GM21515 (cell line): ENCODE measurements at regions not wholly inside any gene's neighbourhood (a gene's known extent, or its start where the extent isn't known, plus 50 kb on each side); places are given as distances from the start of the nearest gene placed in this dataset.
"Not testable (repeated sequence)": the region's sequence is repeated elsewhere in the genome, so short reads cannot be mapped to it uniquely, and the experiment has no call there.

Source experiments
- ATAC-seq: cut with Tn5 transposase; IDR thresholded peaks from one replicate; pipeline ENCODE4 v1.9.1; 2021; ENCODE audit not compliant: unreplicated experiment

DNA sequence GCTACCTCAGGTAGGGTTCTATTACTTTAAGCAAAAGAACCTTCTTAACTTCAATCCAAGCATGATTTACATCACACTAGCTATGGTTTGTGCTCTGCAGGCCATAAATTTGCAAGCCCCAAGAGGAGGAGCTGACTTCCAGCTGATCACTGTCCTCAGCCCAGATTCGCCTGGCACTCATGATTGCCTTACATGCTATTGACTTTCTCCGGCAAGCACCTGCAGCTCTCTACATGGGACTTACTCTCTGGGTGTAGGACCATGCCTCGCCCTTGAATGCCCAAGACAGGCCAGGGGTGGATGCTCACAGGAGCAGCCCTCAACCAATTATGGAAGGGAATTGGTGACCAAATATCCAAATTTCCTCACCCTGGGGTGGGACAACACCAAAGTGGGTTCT lies 99.8 kb downstream of the ESM1 start:
- no peak for ATAC-seq

DNA sequence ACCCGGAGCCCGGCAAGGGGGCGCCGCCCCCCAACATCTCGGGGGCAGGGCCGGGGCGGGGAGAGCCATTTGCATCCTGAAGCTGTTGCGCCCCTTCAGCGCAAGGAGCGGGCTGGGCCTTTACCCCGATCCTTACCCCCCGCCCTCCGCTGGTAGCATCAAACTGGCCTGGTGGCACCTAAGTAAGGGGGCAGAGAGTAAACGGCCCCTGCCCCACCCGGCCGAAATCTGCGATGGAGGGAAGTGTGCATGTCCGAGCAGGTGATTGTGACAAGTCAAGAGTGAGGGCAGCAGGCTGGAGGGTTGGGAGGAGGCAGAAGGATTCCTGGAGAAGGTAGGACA lies 101.2 kb downstream of the ESM1 start:
- ATAC-seq: no peak

DNA sequence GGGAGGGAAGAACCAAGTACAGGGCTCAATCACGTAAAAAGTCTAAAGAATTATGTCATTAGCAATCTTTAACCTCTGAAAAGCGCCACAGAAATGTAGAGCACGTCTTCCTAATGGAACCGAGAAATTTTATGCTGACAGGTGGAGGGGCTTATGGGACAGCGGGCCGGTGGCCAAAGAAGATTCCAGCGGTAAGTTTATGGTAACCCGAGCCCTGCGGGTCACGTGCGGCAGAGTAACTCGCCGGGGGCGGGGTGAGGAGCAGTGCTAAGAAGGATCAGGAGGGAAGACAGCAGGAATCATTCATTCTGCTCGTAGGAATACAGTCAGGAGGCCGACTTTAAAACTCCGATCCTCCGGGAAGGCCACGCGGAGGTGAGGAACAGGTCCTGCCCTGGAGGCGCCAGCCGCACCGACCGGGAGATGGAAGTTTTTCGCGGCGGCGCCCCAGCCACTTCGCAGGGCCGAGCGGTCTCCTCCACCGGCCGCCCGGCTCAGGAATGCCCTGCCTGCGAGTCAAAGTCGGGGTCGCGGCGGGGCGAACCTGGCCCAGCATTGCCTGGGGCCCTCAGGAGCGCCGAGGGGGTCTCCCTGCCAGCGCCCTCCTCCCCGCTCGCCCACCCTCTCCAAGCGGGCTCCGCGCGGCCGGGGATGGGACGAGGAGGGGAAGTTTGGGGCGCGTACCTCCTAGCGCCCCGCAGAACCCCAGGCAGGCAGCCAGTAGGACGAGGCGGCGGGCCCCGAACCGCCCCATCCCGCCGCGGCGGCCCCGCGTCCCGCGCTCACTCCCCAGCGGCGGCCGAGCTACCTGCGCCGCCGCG lies 101.8 kb downstream of the ESM1 start:
- no peak for ATAC-seq

DNA sequence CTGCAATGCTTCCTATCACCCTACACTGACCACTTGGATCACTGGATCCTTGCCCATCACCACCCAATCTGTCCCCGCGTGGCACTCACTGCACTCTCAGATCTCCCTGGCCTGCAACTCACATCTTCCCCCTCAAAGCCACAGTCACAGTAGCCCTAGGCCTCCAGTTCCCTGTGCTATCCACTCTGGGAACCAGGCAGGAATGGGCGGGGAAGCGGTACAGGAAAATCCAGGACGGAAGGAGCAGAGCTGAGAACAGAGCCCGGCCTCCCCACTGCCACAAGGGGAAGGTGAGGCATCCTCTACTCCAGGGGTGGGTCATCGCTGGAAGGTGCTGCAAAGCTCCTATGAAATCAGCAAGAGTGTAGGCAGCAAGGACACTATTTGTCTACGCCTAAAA lies 102.6 kb downstream of the ESM1 start:
- ATAC-seq: no peak

DNA sequence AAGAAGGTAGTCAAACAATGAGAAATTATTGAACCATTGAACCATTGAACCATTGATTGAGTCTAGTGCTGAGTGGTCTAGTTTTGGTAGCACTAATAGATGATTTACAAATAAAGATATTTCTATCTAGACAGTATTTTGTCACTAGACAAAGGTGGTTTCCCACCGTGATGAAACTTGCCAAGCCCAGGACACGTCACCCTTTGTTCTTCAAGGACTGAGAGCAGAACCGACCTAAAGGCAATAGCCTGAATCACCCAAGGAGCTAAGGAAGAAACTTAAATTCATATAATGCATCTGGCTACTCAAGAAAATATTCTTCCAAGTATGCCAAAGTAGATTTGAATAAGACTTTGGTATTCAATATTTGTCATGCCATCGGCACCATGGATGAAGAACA lies 103.3 kb downstream of the ESM1 start:
- ATAC-seq: no peak

DNA sequence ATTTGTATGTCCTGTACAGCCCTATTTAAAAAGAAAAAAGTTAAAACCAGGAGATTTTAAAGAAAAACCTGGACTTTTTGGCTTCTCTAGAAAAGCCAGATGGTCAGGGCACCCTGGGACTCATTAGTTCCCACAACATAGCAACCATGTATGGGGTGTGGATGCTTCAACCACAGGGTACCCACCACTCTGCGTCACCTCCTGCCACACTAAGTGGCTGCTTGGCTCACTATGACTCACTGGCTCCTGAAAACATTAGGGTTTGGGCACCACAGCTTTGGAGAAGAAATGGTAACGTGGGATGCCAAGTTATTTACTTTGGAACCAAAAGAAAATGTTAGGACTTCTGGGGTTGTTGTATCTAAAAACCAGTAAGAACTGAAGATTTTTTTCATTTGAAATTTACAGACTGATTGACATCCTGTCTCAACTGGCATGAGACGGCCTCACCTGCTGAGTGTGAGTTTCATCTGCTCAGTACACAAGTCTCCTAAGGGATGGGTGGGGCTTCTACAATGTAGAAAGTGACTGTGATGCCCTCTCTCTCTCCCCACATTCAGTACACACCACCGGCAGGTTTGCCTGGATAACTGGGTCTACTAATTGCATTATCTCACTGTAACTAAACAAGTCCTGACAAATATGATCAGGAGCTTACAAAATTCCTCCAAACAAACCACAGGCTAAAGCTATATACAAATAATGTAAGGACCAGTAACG lies 103.9 kb downstream of the ESM1 start:
- no peak for ATAC-seq

DNA sequence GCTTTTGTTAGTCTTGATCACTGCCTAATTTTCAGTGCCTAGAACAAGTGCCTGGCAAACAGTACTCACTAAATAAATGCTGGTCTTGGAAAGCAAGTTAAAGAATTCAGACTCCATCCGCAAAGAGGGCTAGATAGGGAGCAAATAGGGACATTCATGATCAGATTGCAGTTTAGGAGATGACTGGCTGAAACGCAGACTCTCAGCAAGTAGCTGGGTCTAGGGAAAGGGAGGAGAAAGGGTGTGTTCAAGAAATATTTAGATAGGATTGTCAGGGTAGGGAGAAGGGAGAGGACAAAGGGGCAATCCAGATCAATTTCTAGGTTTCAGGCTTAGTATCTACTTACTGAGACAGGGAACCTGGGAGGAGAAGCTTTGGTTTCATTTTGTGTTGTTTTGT lies 108.4 kb downstream of the ESM1 start:
- ATAC-seq: no peak

DNA sequence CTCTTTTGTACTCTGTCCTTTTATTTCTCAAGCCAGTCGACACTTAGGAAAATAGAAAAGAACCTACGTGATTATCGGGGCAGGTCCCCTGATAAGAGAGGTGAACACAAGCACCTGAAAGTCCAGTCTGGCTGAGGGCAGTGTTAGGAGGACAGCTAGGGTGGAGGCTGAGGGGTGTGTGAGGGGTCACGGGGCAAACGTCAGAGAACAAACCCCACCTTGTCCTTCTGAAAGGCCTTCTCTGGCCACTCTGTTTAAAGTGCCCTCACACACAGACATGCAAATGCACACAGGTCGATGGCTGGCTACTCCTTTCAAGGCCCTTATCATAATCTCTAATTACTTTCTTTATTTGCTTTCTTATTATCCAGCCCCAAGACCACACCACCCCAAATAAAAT lies 108.8 kb downstream of the ESM1 start:
- no peak for ATAC-seq

DNA sequence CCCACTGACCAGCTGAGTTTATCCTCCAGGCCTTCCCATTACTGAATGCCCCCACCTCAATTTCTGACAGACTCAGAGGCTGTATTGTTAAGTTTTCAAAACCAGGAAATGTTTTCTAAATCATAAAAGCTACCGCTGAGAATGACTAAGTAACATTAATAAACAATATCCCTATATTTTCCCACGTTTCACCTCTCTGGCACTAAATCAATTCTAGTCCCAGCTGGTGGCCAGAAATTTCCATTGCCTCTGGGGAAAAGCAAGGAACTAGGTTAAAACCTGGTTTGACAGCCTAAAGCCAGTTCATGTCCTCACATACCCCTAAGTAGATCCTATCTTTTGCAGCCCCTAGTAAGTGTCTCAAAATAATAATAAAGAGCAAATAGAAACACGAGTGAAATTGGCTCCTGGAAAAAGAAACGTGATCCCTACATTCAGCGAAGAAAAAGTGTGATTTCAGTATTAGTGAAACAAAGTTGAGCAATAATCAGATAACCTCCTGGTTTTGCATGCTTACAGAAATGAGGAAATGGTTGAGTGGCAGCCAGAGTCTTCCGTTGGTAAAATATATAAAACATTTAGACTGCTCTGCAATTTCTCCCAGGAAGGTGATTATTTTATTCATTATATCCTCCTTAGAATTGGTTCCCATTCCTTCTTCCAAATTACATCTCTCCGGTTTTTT lies 110.9 kb downstream of the ESM1 start:
- ATAC-seq: no peak

DNA sequence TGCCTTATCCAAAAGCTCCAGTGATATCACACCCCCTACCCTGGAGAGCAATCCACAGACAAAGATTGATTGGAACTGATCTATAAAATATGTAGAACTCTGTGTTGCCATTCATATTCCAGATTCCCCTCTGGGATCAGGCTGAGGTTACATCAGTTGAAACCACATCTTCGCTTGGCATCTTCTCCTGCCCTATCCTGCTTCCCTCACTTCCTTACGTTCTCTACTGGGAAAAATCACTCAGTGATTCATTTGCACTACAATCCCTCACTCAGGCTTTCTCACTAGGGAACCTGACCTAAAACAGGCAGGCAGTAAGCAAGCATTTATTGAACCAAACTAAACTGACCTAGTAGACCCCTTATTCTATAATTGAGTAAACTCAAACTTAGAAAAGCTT lies 111.7 kb downstream of the ESM1 start:
- no peak for ATAC-seq

DNA sequence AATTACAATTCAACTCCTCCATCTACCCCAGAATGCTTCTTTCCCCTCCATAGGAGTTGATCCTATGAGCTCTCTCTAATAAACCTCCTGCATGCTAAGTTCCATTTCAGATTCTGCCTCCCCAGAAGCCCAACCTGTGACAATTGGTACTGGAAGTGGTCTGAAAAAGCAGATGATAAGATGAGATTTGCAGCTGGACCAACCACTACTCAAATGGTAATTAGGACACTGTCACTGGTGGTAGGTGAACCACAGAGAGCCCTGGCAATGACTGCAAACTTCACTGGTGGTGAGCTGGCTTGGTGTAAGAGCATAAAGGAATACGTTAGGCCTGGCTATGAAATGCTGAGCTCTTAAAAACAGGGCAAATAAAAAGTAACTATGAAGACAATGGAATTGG lies 112.6 kb downstream of the ESM1 start:
- ATAC-seq: no peak

DNA sequence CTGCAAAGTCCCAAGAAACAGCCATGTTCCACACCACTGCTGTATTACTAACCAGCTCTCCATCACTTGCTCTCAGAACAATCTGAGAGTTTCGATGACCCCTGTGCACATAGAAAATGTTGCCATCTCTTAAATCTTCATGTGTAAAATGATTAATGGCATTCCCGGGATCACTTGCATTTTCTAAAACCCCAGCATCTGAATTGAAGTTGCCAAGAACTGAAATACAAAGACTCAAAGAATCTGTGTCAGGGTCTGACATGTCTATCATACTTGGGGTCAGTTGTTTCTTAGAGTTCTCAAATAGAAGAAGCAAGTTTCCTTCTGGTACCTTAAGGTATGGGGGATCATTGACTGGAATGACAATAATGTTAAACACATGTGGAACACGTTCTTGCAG lies 115.1 kb downstream of the ESM1 start:
- ATAC-seq: no peak

DNA sequence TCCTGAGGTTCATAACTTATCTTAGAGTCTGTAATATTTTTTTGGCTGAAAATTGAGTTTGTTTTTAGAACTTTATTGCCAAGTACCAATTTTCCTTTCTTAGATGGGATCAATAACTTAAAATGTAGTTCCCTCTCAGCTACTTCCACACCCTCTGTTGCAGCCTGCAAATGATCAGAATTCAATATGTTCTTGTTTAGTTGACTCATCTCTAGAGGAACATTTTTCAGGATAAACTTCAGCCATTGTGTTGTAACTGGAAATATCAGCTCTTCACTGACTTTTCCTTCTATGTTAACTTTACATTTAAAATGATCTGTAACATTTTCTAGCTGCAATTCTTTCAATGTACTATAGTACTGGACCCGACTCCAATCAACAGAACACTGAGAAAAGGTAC lies 115.7 kb downstream of the ESM1 start:
- no peak for ATAC-seq

DNA sequence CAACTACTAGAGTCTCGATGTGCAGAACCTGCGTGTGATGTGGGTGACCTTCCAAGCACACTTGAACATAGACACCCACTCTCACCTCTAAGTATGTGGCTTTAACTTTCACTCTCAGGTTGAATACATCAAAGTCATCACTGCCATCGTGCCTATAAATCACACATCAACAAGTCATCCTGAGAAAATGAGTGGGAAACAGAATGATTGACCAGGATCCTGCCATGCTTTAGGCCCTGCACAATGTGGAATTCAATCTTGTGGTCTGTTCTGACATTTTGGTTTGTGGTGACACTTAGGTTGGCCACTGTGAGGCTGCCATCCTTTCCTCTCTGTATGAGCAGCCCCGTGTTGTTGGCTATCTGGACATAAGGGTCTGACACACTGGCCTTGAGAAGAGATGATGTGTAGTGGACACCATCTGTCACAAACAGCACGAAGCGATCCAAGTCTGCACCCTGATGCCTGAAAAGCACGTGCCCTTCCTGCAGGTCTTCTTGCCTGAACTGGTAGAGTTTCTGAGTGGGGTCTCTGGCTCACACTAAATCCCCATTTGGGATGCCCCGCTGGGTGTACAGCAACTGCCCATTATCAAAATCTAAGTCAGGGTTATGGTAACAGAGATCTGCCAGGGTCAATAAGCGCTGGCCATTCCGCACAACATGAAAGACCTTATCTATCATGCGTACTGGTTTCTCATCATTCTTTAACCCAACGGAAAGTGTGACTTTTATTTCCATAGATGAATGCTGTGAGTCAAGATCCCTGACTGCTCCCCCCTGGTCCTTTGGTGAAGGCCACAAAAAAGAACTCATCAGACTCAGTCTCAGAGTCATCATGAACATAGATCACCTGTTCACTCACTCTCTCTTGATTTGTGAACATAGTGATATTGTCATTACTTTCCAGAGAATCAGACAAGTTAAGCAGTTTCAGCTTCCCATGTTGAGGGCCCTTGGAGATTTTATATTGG lies 116.6 kb downstream of the ESM1 start:
- ATAC-seq: no peak

DNA sequence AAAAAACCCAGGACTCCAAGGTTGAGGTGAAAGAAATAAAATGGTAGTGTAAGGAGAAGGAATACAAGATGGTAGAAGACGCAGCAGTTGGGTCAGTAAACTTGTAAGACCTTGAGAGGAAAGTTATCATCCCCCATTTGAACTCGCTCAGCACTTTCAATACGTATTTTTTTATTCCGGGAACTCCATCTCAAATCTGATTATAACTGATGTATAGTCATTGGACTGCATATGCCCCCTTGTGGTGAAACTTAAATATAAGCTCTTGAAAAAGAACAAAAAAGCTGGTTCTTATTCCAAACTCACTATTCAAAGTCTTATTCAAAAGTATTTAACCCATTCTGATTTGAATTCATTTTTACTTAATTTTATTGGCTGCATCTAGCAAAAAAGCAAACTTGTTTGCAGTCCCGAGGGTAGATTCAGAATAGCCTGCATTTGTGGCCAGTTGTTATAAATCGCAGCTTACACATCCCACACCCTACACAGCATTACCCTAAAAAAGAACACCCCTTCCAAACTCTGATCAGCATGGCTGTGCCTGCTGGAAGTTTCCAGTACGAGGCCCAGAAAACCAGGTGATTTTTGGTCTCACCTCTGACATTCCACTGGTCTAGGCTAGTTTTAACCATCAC lies 118.0 kb downstream of the ESM1 start:
- no peak for ATAC-seq

DNA sequence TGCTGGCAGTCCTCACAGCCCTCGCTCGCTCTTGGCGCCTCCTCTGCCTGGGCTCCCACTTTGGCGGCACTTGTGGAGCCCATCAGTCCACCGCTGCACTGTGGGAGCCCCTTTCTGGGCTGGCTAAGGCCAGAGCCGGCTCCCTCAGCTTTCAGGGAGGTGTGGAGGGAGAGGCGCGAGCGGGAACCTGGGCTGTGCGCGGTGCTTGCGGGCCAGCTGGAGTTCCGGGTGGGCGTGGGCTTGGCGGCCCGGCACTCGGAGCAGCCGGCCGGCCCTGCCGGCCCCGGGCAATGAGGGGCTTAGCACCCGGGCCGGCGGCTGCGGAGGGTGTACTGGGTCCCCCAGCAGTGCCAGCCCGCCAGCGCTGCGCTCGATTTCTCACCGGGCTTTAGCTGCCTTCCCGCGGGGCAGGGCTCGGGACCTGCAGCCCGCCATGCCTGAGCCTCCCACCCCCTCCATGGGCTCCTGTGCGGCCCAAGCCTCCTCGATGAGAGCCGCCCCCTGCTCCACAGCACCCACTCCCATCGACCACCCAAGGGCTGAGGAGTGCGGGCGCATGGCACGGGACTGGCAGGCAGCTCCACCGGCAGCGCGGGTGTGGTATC lies 120.4 kb downstream of the ESM1 start:
- ATAC-seq: not testable (repeated sequence)

DNA sequence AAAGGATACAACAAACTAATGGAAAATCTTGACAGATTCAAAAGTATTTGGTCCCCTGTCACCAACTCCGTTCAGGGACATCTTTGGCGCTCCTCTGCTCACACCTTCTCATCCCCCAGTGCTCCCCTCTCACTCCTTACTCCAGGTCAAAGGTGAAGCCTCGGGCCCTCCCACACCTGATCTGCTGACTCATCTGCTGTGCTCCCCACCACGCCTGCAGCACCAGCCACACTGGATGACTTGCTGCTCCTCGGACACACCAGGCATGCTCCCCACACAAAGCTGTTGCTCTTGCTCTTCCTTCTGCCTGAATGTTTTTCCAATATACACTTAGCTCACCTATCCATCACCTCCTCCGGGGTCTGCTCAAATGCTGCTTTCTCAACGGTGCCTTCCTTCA lies 123.4 kb downstream of the ESM1 start:
- ATAC-seq: no peak

DNA sequence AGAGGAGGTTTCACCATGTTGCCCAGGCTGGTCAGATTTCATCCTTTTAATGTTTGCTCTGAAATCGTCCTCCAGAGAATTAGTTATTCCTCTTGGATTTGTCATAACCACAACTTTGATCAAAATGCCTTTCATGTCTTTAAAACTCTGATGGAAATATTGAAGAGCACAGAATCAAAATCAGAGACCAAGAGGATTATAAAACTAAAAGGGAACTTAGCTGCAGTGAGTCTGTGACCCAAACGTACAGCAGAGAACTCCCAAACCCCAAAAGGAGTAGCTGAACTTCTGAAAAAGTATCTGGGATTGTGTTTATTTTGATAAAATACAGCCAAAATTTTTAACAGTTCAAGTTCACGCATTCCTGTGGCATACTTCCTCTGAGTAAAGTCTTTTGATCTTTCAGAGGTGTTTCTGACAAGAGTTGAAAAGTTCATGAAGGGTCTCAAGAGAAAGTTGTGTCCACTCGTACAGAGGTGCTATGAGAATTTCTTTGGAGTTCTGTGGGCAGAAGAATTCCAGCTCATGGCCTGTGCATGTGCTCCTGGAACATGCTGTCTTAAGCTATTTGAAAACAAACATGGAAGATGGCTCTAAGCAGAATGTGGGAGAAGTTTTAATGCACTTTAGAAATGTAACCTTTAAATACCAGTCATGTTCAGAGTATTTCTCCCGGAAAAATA lies 124.0 kb downstream of the ESM1 start:
- ATAC-seq: no peak

DNA sequence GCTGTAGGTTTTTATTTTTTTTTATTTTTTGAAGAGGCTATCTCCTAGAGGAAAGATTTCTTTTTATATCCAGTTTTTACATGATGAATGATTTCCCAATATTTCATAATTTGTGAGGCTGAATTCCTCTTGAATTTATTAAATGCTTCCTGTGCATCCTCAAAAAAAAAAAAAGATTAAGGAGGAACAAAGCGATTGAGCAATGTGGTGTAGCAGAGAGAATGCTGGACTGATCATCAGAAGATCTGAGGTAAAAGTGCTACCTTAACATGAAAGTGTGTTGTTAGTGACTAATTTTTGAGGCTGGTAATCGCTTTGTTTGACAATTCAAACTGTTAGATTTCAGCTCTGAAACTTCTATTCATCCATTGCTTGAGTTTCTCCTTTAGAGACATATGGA lies 125.1 kb downstream of the ESM1 start:
- no peak for ATAC-seq

DNA sequence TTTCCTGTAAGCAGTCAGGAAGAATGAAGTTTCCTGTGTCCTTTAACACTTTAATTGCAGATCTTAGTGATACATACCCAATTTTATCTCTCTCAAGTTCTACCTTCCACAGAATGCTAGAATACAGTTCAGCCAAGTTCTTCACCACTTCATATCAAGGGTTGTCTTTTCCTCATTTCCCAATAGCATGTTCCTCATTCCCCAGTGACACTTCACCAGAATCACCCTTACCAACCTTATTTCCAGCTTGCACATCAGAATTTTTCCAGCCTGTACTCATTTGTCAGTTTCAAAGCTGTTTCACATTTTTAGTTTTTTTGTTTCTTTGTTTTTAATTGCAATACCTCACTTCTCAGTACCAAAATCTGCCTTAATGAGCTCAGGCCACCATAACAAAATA lies 126.1 kb downstream of the ESM1 start:
- ATAC-seq: no peak
